GM23338 (cell line): ENCODE measurements at regions not wholly inside any gene's neighbourhood (a gene's known extent, or its start where the extent isn't known, plus 50 kb on each side); places are given as distances from the start of the nearest gene placed in this dataset.

Experiments
- ATAC-seq: fragments of 200-7000 bp; cut with Tn5 transposase; 3 replicates; pipeline ENCODE4 v1.9.1; 2020
- DNase-seq: peaks from one replicate; pipeline ENCODE4 v3.0.0-alpha.2; 2015; ENCODE audit warnings: low spot score
- H2AFZ ChIP-seq: fragments of 200-600 bp; sonication (generic); 2 replicates; pipeline ENCODE4 v1.8.0; 2016; ENCODE audit warnings: antibody characterized with exemption, mild to moderate bottlenecking, moderate library complexity
- H3F3A ChIP-seq: fragments of 200-600 bp; sonication (generic); replicated peaks from 2 replicates; pipeline ENCODE4 v1.8.0; 2017; ENCODE audit warnings: antibody characterized with exemption, mixed run types, low read depth
- H3K27ac ChIP-seq: fragments of 200-600 bp; sonication (generic); 2 replicates; pipeline ENCODE4 v1.6.1; 2016; ENCODE audit warnings: low read depth
- H3K27me3 ChIP-seq: fragments of 200-600 bp; sonication (generic); 2 replicates; pipeline ENCODE4 v1.8.0; 2016; ENCODE audit warnings: mild to moderate bottlenecking, mixed run types, moderate library complexity; ENCODE audit not compliant: insufficient read depth
- H3K36me3 ChIP-seq: fragments of 200-600 bp; sonication (generic); 2 replicates; pipeline ENCODE4 v1.8.0; 2016; ENCODE audit warnings: mild to moderate bottlenecking; ENCODE audit not compliant: insufficient read depth
- H3K4me1 ChIP-seq: fragments of 200-600 bp; sonication (generic); 2 replicates; pipeline ENCODE4 v1.8.0; 2016; ENCODE audit warnings: mild to moderate bottlenecking, moderate library complexity; ENCODE audit not compliant: insufficient read depth
- H3K4me2 ChIP-seq: fragments of 200-600 bp; sonication (generic); 2 replicates; pipeline ENCODE4 v1.7.1; 2017; ENCODE audit warnings: mixed run types
- H3K4me3 ChIP-seq: fragments of 200-600 bp; sonication (generic); 2 replicates; pipeline ENCODE4 v1.6.1; 2016; ENCODE audit warnings: mixed run types
- H3K79me2 ChIP-seq: fragments of 200-600 bp; sonication (generic); replicated peaks from 2 replicates; pipeline ENCODE4 v1.8.0; 2017; ENCODE audit warnings: mild to moderate bottlenecking; ENCODE audit not compliant: insufficient read depth
- H3K9me2 ChIP-seq: fragments of 200-600 bp; sonication (generic); 2 replicates; pipeline ENCODE4 v1.8.0; 2017; ENCODE audit not compliant: insufficient read depth
- H4K20me1 ChIP-seq: fragments of 200-600 bp; sonication (generic); replicated peaks from 2 replicates; pipeline ENCODE4 v1.8.0; 2017; ENCODE audit warnings: mild to moderate bottlenecking; ENCODE audit not compliant: insufficient read depth
- H3K27ac Mint-ChIP-seq: 2 replicates; pipeline ENCODE4 v1.8.0; 2020; ENCODE audit warnings: inconsistent platforms, mild to moderate bottlenecking, moderate library complexity, mixed read lengths
- H3K27me3 Mint-ChIP-seq: 3 replicates; pipeline ENCODE4 v1.8.0; 2022; ENCODE audit warnings: low read depth, mild to moderate bottlenecking, moderate library complexity, mixed read lengths, inconsistent platforms; ENCODE audit not compliant: insufficient read depth, poor library complexity
- H3K36me3 Mint-ChIP-seq: 3 replicates; pipeline ENCODE4 v1.8.0; 2021; ENCODE audit warnings: low read depth, mild to moderate bottlenecking, inconsistent platforms, moderate library complexity, mixed read lengths
- H3K4me1 Mint-ChIP-seq: 3 replicates; pipeline ENCODE4 v1.8.0; 2020; ENCODE audit warnings: mild to moderate bottlenecking, inconsistent platforms, mixed read lengths
- H3K4me3 Mint-ChIP-seq: 3 replicates; pipeline ENCODE4 v1.8.0; 2021; ENCODE audit warnings: moderate library complexity, mild to moderate bottlenecking, inconsistent platforms, mixed read lengths
- H3K9me3 Mint-ChIP-seq: 3 replicates; pipeline ENCODE4 v1.8.0; 2020; ENCODE audit warnings: moderate library complexity, mild to moderate bottlenecking, inconsistent platforms, mixed read lengths
- CREB1 ChIP-seq: fragments of 250-450 bp; sonication (Bioruptor Pico); IDR thresholded peaks from 2 replicates; pipeline ENCODE4 v1.5.0; 2020; ENCODE audit warnings: low read depth, mild to moderate bottlenecking, moderate library complexity
- EZH2 ChIP-seq: fragments of 200-600 bp; sonication (generic); IDR thresholded peaks from one replicate; pipeline ENCODE4 v1.8.0; 2017; ENCODE audit warnings: antibody characterized with exemption, mild to moderate bottlenecking, low read depth; ENCODE audit not compliant: unreplicated experiment
- EZH2phosphoT487 ChIP-seq: fragments of 200-600 bp; sonication (generic); IDR thresholded peaks from one replicate; pipeline ENCODE4 v1.8.1; 2018; ENCODE audit warnings: antibody characterized with exemption; ENCODE audit not compliant: unreplicated experiment
- JUNB ChIP-seq: IDR thresholded peaks from one replicate; pipeline ENCODE4 v1.6.1; 2016; ENCODE audit warnings: antibody characterized with exemption; ENCODE audit not compliant: unreplicated experiment
- NANOG ChIP-seq: IDR thresholded peaks from 2 replicates; pipeline ENCODE4 v1.6.1; 2016; ENCODE audit warnings: antibody characterized with exemption, borderline replicate concordance
- POLR2AphosphoS5 ChIP-seq: IDR thresholded peaks from 2 replicates; pipeline ENCODE4 v1.6.1; 2016; ENCODE audit warnings: antibody characterized with exemption, low read depth
- STAT1 ChIP-seq: IDR thresholded peaks from one replicate; pipeline ENCODE4 v1.6.1; 2016; ENCODE audit warnings: antibody characterized with exemption; ENCODE audit not compliant: unreplicated experiment
- ZNF114 ChIP-seq: fragments of 250-450 bp; sonication (Bioruptor Pico); IDR thresholded peaks from 2 replicates; pipeline ENCODE4 v1.5.0; 2020; ENCODE audit warnings: mild to moderate bottlenecking, moderate library complexity
- ZNF331 ChIP-seq: fragments of 250-450 bp; sonication (Bioruptor Pico); IDR thresholded peaks from 2 replicates; pipeline ENCODE4 v1.5.0; 2020; ENCODE audit warnings: low read depth, mild to moderate bottlenecking, moderate library complexity
- TF ChIP-seq, protein P1 (sequence below): IDR thresholded peaks from 2 replicates; pipeline ENCODE4 v1.6.1; 2016; ENCODE audit warnings: antibody characterized with exemption
- TF ChIP-seq, protein P2 (sequence below), 2 experiments: fragments of 200-600 bp in 1 of 2; sonication (generic) in 1 of 2; conservative IDR thresholded peaks; 2 replicates each; pipeline versions ENCODE4 v1.5.1 to v1.6.1; 2016 to 2017; ENCODE audit warnings: antibody characterized with exemption in 2 of 2, low read depth in 2 of 2, mild to moderate bottlenecking in 2 of 2, moderate library complexity in 1 of 2
- TF ChIP-seq, protein P3 (sequence below): IDR thresholded peaks from one replicate; pipeline ENCODE4 v1.6.1; 2018; ENCODE audit warnings: antibody characterized with exemption; ENCODE audit not compliant: unreplicated experiment

DNA sequence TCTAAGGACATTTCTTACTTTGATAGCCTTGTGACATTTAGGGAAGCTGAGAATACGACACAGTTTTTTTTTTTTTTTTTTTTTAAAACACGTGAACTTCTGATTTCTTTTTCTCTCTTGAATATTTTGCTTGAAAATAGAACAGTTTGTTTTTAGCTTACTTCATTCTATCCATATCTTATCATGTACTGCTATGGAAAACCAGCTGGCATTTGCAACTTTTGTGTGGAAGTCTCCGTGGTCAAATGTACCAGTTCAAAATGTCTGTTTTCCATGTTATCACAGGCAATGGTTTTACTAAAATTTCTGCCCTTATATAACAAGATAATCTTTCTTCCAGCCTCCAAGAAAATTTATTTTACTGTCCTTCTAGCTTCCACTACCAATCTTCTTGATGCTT, 821.6 kb downstream of the DNAJB9 start:
- H3K4me3 Mint-ChIP-seq, result no peak overlapping the region
- no peak overlapping the region for H3K4me3 ChIP-seq
- ATAC-seq (no peak), DNase-seq (no peak)
- H2AFZ ChIP-seq, result no peak overlapping the region
- H3K79me2 ChIP-seq, result no peaks in the 10 kb centered on the region
- no peaks in the 10 kb centered on the region for H3F3A ChIP-seq
- TF ChIP-seq EZH2 (no peak), POLR2AphosphoS5 (no peak), JUNB (no peak), NANOG (no peak), EZH2phosphoT487 (no peak), STAT1 (no peak), ZNF331 (CRISPR knock-in tag) (no peak), CREB1 (CRISPR knock-in tag) (no peak), ZNF114 (CRISPR knock-in tag) (no peak)
- TF ChIP-seq, protein P1, sequence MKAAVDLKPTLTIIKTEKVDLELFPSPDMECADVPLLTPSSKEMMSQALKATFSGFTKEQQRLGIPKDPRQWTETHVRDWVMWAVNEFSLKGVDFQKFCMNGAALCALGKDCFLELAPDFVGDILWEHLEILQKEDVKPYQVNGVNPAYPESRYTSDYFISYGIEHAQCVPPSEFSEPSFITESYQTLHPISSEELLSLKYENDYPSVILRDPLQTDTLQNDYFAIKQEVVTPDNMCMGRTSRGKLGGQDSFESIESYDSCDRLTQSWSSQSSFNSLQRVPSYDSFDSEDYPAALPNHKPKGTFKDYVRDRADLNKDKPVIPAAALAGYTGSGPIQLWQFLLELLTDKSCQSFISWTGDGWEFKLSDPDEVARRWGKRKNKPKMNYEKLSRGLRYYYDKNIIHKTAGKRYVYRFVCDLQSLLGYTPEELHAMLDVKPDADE, result no peak
- TF ChIP-seq, protein P2, sequence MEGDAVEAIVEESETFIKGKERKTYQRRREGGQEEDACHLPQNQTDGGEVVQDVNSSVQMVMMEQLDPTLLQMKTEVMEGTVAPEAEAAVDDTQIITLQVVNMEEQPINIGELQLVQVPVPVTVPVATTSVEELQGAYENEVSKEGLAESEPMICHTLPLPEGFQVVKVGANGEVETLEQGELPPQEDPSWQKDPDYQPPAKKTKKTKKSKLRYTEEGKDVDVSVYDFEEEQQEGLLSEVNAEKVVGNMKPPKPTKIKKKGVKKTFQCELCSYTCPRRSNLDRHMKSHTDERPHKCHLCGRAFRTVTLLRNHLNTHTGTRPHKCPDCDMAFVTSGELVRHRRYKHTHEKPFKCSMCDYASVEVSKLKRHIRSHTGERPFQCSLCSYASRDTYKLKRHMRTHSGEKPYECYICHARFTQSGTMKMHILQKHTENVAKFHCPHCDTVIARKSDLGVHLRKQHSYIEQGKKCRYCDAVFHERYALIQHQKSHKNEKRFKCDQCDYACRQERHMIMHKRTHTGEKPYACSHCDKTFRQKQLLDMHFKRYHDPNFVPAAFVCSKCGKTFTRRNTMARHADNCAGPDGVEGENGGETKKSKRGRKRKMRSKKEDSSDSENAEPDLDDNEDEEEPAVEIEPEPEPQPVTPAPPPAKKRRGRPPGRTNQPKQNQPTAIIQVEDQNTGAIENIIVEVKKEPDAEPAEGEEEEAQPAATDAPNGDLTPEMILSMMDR (conservative IDR thresholded peaks at IDR 0.05; ENCODE audit: low read depth in 2 of 2), result no peak
- H3K4me1 Mint-ChIP-seq, result no peaks in the 10 kb centered on the region
- no peaks in the 10 kb centered on the region for H3K36me3 ChIP-seq
- H3K27ac Mint-ChIP-seq, result no peak overlapping the region
- no peaks in the 10 kb centered on the region for H3K4me1 ChIP-seq
- H3K27me3 ChIP-seq, result no peaks in the 10 kb centered on the region
- H3K9me2 ChIP-seq, result peaks cover 4% of the 10 kb centered on the region; the same call in 1 of the 2 replicates
- no peaks in the 10 kb centered on the region for H4K20me1 ChIP-seq
- no peaks in the 10 kb centered on the region for H3K9me3 Mint-ChIP-seq
- no peaks in the 10 kb centered on the region for H3K27me3 Mint-ChIP-seq
- H3K36me3 Mint-ChIP-seq, result no peaks in the 10 kb centered on the region
- H3K4me2 ChIP-seq, result no peak overlapping the region
- H3K27ac ChIP-seq, result no peak overlapping the region

DNA sequence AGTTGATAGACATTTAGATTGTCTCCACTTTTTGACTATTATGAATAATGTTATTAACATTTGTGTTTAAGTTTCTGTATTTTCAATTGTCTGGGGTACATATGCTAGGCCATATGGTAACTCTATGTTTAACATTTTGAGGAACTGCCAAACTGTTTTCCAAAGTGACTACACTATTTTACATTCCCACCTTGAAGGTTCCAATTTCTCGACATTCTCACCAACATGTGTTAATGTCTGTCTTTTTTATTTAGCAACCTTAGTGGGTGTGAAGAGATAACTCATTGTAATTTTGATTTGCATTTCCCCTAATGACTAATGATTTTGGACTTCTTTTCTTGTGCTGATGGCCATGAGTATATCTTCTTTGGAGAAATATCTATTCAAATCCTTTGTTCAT, 832.4 kb downstream of the DNAJB9 start:
- no peak for ATAC-seq
- Histone ChIP-seq H3K36me3 (no peaks in the 10 kb centered on the region), H3K27ac (no peak overlapping the region), H3K79me2 (no peaks in the 10 kb centered on the region), H3F3A (no peaks in the 10 kb centered on the region), H4K20me1 (no peaks in the 10 kb centered on the region), H3K4me1 (peaks cover 4% of the 10 kb centered on the region; the same call in 1 of the 2 replicates), H3K9me2 (peaks cover 5% of the 10 kb centered on the region; the same call in 1 of the 2 replicates), H2AFZ (no peak overlapping the region), H3K27me3 (no peaks in the 10 kb centered on the region), H3K4me2 (no peak overlapping the region), H3K4me3 (no peak overlapping the region)
- H3K36me3 Mint-ChIP-seq, result no peaks in the 10 kb centered on the region
- H3K27me3 Mint-ChIP-seq, result peaks cover 3% of the 10 kb centered on the region
- no peaks in the 10 kb centered on the region for H3K9me3 Mint-ChIP-seq
- H3K27ac Mint-ChIP-seq, result no peak overlapping the region
- peaks cover 16% of the 10 kb centered on the region for H3K4me1 Mint-ChIP-seq
- no peak for DNase-seq
- no peak overlapping the region for H3K4me3 Mint-ChIP-seq
- TF ChIP-seq JUNB (no peak), NANOG (no peak), ZNF114 (CRISPR knock-in tag) (no peak), EZH2phosphoT487 (no peak)
- TF ChIP-seq, protein P3, sequence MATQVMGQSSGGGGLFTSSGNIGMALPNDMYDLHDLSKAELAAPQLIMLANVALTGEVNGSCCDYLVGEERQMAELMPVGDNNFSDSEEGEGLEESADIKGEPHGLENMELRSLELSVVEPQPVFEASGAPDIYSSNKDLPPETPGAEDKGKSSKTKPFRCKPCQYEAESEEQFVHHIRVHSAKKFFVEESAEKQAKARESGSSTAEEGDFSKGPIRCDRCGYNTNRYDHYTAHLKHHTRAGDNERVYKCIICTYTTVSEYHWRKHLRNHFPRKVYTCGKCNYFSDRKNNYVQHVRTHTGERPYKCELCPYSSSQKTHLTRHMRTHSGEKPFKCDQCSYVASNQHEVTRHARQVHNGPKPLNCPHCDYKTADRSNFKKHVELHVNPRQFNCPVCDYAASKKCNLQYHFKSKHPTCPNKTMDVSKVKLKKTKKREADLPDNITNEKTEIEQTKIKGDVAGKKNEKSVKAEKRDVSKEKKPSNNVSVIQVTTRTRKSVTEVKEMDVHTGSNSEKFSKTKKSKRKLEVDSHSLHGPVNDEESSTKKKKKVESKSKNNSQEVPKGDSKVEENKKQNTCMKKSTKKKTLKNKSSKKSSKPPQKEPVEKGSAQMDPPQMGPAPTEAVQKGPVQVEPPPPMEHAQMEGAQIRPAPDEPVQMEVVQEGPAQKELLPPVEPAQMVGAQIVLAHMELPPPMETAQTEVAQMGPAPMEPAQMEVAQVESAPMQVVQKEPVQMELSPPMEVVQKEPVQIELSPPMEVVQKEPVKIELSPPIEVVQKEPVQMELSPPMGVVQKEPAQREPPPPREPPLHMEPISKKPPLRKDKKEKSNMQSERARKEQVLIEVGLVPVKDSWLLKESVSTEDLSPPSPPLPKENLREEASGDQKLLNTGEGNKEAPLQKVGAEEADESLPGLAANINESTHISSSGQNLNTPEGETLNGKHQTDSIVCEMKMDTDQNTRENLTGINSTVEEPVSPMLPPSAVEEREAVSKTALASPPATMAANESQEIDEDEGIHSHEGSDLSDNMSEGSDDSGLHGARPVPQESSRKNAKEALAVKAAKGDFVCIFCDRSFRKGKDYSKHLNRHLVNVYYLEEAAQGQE, result no peak
- TF ChIP-seq, protein P2 (conservative IDR thresholded peaks at IDR 0.05; ENCODE audit: low read depth in 2 of 2), result no peak
